NCI-H187 treated with DMSO at 0.1 percent for 48 hours (cell line): ENCODE measurements at regions not wholly inside any gene's neighbourhood (a gene's known extent, or its start where the extent isn't known, plus 50 kb on each side); places are given as distances from the start of the nearest gene placed in this dataset.

Experiments
- DNase-seq: peaks from one replicate; lab custom pipeline; 2025; lab: John Stamatoyannopoulos, UW

DNA sequence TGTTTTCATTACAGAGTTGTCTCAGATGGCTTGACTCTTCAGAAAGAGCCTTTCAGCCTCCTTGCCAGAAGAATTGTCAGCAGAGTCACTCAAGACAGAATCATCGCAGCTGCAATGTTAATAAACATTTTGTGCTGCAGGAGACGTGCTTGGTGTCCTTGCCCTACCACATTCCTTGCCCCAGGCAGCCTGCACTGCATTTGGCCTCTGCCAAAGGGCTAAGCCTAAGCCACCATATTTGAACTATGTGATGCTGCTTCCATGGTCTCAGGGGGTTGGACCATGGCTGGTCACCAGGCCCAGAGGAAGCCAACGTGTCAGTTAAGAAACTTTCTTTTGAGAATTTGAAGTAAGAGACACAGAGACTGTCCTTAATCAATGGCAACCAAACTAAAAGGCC is 145.4 kb downstream of the ACTL7B start:
- no peak for DNase-seq

DNA sequence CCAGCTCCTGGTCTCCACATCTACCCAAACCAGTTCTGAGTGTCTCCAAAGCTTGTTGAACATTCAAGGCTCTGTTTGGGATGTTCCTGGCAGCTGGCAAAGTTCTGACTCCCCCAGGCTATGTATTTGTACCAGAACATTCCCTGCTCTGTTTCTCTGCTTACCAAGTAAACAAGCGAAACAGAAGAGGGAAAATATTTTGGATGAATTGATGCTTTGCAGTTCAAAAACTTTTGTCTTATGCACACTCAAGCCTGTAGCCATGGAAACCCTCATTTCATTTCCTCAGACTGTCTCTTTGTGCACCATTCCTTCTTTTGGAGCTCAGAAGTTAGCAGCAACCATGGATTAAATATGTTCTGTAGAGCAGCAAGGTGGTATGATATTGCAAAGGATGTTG is 145.8 kb downstream of the ACTL7B start:
- no peak for DNase-seq

DNA sequence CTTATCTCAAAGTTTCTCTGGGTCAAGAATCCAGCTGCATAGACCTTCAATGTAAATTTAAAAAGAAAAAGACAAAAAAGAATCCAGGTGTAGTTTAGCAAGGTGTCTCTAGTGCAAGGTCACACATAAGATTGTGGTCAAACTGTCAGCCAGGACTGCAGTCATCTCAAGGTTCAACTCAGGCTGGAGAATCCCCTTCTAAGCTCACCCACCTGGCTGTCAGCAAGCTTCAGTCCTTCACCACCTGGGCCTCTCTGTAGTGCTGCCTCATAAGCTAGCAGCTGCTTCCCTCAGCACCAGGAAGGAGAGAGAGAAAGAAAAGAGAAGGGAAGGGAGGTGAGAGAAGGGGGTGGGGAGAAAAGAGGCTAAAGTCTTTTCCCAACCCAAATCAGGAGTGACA is 146.7 kb downstream of the ACTL7B start:
- DNase-seq = no peak

DNA sequence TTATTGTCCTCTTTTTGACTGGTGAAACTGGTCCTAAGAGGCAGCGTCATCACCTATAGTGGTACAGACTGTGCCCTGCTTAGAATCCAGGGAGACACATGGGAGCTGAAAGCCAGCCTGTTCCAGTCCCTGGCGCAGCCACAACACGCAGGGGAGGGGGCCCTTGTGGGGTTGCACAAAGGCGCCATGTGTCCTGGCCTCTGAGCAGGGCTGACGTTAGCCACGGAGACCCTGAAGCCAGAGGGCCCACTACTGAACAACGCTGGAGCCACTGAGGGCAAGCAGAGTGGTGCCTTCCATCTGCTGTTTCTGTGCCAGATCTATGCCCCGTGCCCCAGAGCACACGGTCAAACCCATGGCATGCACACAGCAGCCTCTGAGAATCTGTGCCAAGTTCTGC is 147.3 kb downstream of the ACTL7B start:
- no peak for DNase-seq

DNA sequence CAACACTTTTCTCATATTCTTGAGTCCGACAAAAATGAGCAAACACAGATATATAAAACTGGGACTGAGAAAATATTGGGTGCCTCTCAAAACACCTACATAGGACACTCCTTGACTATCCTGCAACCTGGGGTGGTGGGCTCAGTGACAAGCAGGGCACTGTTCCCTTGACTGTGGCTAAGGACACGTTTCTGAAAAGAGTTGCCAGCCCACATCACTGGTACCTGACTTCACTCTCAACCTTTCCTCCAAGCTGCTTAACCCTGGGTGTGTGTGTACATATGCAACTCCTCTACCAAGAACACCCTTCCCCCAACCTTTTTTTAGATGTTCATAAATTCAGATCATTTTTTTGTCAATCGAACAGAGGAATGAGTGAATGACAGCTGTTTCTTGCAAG is 148.7 kb downstream of the ACTL7B start:
- DNase-seq = no peak

DNA sequence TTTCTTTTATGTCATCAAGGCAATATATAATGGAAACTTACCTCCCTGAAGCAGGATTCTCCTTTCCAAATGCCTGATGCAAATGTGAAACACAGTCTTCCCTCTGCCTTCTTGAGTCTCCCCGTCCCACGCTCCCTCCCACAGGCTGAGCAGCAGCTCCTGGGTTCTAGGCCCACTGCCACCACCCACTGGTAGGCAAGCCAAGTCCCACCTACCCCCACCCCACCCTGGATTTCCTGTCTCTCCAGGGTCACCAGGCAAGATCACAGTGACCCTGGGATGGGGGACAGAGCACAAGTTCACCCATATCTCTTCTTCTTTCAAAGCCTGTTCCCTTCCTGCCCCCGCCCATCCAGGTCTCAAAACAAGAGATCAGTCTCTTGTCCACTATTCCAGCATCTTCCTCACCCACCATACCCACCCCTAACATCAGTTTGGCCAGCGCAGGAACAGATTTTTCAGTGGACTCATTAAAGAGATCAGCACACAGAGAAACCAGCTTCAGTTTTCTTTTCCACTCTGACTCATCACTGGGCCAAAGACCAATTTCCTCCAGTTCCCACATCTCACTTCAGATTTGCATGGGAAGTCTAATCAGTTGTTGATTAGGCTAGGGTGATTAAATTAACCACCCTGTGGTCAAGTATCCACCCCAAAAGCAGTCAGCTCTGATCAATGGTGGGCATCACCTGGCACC is 151.5 kb downstream of the ACTL7B start:
- DNase-seq = no peak

DNA sequence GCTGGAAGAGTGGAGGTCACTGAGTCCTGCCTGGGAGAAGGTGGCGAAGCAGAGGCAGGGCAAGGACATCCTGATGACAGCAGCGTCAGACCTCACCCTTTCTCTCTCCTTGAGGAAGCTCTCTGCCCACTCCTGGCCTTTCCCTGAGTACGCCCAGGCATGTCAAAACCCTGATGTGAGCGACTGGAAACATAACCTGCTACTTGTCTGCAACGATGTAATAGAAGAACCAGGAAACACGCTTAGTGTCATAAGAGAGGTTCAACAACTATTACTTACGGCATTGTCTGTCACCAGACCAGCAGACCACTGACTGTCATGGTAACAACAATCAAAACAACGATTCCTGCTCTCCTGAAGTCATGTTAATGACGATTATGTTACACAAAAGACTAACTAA is 152.4 kb downstream of the ACTL7B start:
- DNase-seq = no peak

DNA sequence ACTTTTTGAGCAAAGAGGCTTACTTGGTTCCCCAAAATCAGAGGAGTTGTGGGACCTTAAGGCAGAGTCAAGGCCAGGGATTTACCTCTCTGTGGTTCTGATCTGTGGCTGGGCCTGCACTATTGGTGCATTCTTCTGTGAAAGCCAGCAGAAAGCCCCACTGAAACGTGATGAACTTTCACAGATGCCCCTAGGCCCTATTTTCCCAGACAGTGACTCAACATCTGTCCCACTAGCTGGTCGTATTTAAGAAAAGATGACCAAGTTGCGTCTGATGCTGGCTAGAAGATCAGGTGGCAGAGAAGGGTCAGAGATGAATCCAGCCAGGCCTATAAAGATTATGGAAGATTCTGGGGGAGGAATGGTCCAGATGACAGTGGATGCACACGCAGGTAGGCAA is 153.1 kb downstream of the ACTL7B start:
- no peak for DNase-seq

DNA sequence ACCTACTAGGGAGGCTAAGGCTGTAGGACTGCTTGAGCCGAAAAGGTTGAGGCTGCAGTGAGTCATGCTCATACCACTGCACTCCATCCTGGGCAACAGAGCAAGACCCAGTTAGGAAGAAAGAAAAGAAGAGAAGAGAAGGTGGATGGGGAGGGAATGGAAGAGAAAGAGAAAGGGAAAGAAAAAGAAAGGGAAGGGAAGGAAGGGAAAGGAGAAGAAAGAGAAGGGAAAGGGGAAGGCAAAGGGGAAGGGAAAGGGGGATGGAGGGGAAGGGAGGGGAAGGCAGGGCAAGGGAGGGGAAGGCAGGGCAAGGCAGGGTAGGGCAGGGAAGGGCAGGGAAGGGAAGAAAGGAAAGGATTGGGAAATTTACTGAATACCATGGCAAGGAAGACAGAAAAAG is 157.0 kb downstream of the ACTL7B start:
- DNase-seq = no peak

DNA sequence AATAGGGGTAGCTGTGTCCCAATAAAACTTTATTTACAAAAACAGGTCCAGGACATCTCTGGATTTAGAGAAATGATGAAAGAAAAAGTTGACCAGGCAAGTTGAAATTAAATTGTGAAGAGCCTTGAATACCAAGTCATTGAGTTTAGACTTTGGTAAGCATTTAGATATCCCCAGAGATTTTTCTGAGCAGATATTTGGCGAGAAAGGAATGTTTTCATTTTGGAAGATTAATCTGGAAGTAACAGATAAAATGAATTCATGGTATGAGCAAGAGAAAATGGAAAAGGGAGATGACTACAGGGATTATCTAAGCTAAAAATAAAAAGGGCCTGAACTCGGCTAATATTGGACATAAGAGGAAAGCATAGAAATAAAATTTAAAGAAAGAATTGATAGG is 157.6 kb downstream of the ACTL7B start:
- DNase-seq = no peak

DNA sequence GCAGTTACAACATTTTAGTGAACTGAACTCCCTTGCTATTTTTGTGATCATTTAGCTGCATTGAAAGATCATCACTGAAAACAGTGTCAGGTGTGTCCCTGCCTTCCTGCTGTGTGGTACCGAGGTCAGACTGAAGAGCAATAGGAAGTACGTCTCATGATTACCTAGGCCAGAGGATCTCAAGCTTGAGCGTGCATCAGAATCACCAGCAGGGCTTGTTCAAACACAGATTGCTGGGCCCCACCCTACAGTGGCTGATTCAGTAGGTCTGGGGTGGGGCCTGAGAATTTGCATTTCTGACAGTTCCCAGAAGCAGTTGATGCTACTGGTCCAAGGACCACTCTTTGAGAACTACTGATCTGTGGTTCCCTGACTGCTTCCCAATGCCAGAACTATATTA is 159.6 kb downstream of the ACTL7B start:
- no peak for DNase-seq

DNA sequence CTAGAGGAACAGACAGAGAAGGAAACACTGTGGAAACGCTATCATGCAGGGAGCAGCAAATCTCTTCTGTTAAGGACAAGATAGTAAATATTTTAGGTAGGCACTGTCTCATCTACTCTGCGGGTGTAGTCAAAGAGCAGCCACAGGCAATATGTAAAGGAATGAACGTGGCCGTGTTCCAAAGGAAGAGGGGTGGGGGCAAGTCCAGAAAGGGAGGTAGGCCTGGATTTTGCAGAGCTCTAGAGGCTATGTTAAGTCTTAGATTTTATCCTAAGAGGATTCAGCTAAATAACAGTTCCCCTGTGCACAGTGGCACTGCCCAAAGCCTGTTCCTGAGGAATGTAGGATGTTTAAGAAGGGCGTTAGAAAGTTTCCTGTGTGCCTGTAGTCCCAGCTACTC is 161.6 kb downstream of the ACTL7B start:
- DNase-seq = no peak

DNA sequence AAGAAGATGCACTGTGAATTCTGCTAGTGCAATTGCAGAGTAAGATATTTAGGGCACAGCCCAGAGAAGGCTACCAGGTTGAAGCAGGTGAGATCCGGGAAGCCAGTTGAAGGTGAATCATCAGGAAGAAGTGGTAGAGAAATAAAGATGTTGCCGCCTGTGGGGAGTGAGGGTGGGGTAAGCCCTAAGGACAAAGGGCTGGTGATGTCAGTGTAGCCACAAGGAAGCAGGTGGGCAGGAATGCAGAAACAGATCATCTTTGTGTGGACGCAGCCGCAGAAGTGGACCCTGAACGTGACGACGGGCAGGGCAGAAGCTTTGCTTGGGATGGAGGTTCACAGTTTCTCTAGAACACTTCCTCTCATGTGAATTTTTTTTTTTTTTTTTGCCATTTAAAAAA is 164.2 kb downstream of the ACTL7B start:
- DNase-seq = no peak

DNA sequence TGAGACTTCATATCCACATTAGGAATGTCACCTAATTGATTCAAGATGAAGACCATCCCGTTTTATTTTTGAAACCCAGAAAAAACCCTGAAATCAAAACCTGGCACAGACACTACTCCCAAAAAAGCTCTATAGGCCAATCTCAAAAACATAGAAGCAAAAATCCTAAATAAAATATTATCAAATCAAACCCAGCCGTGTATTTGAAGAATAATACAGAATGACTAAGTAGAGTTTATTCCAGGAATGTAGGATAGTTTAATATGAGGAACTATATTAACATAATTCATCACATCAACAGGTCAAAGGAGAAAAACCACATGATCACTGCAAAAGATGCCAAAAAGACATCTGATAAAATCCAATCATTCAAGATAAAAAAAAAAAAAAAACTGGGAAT is 167.1 kb downstream of the ACTL7B start:
- no peak for DNase-seq

DNA sequence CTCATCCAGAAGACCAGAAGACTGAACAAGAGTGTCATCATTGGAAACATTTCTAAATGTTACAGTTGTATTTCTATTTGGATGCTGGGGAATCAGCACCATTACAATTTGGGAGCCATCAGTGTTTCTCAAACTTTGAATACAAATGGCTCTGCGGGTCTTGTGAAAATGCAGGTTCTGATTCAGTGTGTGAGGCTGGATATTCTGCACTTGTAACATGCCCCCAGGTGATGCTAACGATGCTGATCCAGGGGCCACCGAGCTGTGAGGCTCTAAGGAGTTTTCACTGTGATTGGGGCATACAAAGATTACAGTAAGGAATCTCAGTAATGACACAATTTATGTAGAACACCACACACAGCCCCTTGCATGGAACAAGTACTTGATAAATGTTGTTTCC is 167.7 kb downstream of the ACTL7B start:
- no peak for DNase-seq

DNA sequence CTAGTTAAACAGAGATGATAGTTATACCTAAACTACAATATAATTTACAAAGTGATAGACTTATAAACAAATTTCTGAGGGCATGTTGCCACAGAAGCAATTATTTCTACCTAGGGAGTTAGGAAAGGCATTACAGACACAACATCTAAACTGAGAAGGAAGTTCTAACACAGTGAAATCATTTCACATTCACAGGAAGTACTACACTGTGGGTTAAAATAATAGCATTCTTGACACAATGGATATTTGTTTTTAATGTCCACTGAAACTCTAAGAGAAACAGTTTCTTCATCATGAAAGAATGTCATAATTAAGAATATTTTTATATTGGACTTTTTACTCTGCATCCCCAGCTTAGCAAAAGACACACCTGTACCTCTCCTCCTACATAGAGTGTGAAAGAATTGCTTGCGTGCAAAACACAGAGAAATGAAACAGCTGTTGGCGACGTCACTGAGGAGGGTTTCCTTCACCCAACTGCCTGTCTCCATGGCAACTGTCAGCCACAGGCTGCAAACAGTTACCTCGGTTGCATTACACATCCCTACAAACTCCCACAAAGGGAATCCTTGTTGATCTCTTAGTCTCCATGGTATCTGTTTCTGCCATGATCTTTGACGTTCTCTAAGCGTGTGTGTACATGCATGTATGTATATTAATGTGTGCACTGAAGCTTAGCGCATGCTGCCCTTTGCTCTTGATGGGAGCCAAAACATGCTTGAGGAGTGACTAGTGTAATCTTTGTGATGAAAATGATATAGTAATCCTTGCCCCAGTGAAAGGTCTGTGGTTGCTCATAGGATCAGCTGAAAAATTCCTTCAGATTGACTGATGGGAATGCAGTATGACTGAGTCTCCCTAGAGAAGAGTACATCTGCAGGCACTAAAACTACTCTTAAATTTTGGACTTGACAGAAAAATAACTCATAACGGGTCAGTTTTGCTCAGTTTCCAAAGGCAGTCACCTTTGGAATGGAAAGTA is 168.5 kb downstream of the ACTL7B start:
- no peak for DNase-seq

DNA sequence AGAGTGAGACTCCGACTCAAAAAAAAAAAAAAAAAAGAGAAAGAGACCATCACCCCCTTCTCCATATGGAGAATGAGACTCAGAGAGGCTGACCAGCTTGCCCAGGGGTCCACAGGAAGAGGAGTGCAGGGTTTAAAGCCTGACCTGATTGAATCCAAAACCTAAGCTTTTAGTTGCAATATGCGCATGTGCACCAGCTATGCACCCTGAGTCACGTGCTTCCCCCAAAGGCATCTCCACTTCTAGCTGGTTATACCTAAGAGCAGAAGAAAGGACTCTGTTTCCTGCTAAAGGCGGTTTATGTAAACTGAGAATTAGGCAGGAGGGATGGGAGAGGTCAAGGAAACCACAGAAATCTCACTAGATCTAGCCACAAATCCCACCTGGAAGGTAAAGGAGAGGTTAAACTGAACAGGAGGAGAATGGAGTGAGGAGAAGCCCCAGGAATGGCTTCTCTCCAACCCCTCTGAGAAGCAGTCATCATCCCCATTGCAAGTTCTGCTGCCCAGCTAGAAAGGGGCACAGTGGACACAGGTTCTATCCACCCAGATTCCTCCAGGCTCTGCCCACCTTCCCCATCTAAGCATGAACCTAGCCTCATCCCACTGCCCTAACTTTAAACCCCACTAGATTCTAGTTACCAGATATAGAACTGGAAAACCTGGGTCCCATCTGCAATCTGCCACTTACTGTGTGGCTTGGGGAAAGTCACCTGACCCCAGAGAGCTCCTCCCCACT is 171.3 kb downstream of the ACTL7B start:
- DNase-seq = no peak

DNA sequence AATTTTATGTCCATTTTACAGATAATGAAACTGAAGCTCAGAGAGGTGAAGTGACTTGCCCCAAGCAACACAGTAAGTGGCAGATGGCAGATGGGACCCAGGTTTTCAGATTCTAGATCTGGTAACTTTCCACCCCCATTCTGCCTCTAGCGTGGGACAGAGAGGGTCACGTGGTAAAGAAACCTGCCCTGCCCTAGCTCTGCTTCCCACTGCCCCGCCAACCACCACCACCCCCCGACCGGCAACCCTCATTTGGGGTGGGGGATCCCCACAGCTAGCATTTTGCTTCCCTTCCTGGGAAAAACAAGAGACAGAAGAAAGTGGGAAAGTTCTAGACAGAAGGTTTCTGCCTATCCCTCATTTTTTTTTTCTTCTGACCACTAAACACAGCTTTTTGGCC is 172.5 kb downstream of the ACTL7B start:
- DNase-seq = no peak

DNA sequence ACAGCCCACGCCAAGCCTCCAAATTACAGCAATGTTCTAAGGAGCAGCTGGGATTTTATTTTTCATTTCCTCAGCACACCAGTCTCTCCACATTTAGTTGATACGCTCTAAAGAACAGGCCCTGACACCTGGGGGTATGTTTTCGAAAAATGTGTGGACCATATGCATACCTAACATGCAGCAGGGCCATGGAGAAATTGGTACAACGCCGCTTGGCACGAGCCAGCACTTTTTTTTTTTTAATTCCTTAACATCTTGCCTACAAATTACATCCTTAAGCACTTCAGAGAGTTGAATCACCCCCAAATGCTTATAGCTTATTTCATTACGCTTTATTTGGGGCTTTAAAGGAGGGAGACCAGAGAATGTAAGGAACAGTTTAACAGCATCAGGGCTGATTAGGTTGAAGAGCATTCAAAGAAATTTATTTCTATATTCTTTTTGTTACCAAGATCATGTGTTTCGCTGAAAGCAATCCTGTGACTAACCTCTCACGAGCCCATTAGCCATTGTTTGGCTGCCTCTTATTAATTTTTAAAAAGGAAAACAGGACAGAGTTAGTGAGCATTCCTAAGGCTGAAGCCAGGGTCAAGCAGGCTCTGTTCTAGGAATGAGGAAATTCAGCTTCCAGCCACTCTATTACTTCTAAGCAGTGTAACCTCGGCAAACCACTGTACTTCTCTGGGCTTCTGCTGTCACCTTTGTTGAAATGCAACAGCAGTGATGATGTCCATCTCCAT is 173.8 kb downstream of the ACTL7B start:
- no peak for DNase-seq

DNA sequence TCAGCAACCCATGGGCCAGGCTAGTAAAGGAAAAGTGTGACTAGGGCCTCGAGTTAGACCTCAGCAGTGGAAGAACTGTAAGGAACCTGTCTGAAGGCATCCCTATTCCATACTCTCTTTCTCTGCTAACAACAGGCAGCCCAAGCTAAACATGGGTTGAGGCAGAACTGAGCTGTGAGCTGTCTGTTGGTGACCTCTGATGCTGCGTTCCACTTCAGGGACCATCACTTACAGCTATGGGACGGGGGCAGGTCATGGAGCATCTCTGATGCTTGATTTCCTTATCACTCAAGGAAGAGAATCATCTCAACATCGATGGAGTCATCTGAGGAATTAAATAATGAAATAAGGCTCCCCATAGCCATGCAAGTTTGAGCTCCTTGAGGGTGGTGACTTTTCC is 174.8 kb downstream of the ACTL7B start:
- DNase-seq = no peak

DNA sequence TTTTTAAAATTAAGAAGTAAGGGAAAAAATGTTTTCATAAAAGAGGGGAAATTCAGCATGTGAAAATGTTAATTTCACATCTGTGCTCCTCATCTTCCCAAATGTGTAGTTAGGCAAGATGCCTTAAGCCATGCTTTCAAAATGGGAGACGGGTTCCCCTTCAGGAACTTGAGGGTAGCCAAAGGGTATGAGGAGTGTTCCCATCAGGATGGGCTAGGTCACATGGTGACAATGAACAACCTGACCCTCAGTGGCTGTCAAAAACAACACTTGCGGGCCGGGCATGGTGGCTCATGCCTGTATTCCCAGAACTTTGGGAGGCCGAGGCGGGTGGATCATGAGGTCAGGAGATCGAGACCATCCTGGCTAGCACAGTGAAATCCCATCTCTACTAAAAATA is 178.0 kb downstream of the ACTL7B start:
- DNase-seq = no peak

DNA sequence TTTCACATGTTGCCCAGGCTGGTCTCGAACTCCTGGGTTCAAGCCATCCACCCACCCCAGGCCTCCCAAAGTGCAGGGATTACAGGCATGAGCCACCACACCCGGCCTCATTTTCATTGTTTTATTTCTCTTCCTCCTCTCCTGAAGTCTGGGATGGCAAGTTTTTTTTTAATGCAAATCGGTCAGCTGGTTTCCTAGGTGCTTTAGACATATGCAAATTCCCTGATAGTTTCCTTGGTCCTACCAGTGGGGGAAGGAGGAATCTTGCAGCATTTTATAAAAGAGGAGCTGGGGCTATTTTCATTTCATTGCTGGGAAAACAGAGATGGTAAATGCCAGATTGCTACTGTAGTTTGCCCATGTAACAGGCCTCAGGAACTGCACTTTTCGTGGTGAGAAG is 179.4 kb downstream of the ACTL7B start:
- no peak for DNase-seq
